MM.1S (cell line): ENCODE measurements at regions not wholly inside any gene's neighbourhood (a gene's known extent, or its start where the extent isn't known, plus 50 kb on each side); places are given as distances from the start of the nearest gene placed in this dataset.

Experiments
- DNase-seq: peaks from one replicate; pipeline ENCODE4 v3.0.0-alpha.2; 2015
- H2AFZ ChIP-seq: fragments of 300-600 bp; sonication (generic); 2 replicates; pipeline ENCODE4 v1.6.0; 2016; ENCODE audit warnings: antibody characterized with exemption, low read length
- H3F3A ChIP-seq: fragments of 300-600 bp; sonication (generic); 2 replicates; pipeline ENCODE4 v1.6.1; 2016; ENCODE audit warnings: mild to moderate bottlenecking, antibody characterized with exemption, low read length, moderate library complexity, mixed read lengths; ENCODE audit not compliant: insufficient read depth
- H3K27ac ChIP-seq: fragments of 300-600 bp; sonication (generic); 2 replicates; pipeline ENCODE4 v1.5.1; 2016; ENCODE audit warnings: mild to moderate bottlenecking, low read length
- H3K27me3 ChIP-seq: fragments of 300-600 bp; sonication (generic); replicated peaks from 2 replicates; pipeline ENCODE4 v1.6.0; 2016; ENCODE audit warnings: low read length; ENCODE audit not compliant: insufficient read depth
- H3K36me3 ChIP-seq: fragments of 300-600 bp; sonication (generic); replicated peaks from 2 replicates; pipeline ENCODE4 v1.6.1; 2016; ENCODE audit warnings: mild to moderate bottlenecking, low read length, mixed read lengths; ENCODE audit not compliant: insufficient read depth
- H3K4me1 ChIP-seq: fragments of 300-600 bp; sonication (generic); 2 replicates; pipeline ENCODE4 v1.6.1; 2016; ENCODE audit warnings: low read length, mixed read lengths
- H3K4me2 ChIP-seq: fragments of 300-600 bp; sonication (generic); 2 replicates; pipeline ENCODE4 v1.6.0; 2016; ENCODE audit warnings: low read depth, low read length
- H3K4me3 ChIP-seq: fragments of 300-600 bp; sonication (generic); 2 replicates; pipeline ENCODE4 v1.5.1; 2016; ENCODE audit warnings: low read length, mixed read lengths
- H3K79me2 ChIP-seq: fragments of 300-600 bp; sonication (generic); 2 replicates; pipeline ENCODE4 v1.6.1; 2016; ENCODE audit warnings: mixed run types, low read length, mixed read lengths
- H3K9ac ChIP-seq: fragments of 300-600 bp; sonication (generic); 2 replicates; pipeline ENCODE4 v1.6.1; 2016; ENCODE audit warnings: low read length, mixed read lengths
- H3K9me2 ChIP-seq: fragments of 300-600 bp; sonication (generic); replicated peaks from 2 replicates; pipeline ENCODE4 v1.6.1; 2016; ENCODE audit warnings: mild to moderate bottlenecking, low read length, mixed read lengths; ENCODE audit not compliant: insufficient read depth
- H3K9me3 ChIP-seq: fragments of 300-600 bp; sonication (generic); replicated peaks from 2 replicates; pipeline ENCODE4 v1.6.1; 2016; ENCODE audit warnings: mild to moderate bottlenecking, low read length, mixed read lengths; ENCODE audit not compliant: insufficient read depth
- H4K20me1 ChIP-seq: fragments of 300-600 bp; sonication (generic); 2 replicates; pipeline ENCODE4 v1.6.1; 2016; ENCODE audit warnings: mild to moderate bottlenecking, low read length, moderate library complexity, mixed read lengths; ENCODE audit not compliant: insufficient read depth
- EZH2 ChIP-seq: fragments of 300-600 bp; sonication (generic); optimal IDR thresholded peaks from 2 replicates; pipeline ENCODE3; 2017; ENCODE audit warnings: low read depth, mild to moderate bottlenecking, antibody characterized with exemption, low read length, mixed read lengths
- EZH2phosphoT487 ChIP-seq: fragments of 300-600 bp; sonication (generic); IDR thresholded peaks from 2 replicates; pipeline ENCODE4 v1.6.1; 2018; ENCODE audit warnings: antibody characterized with exemption, low read length
- TF ChIP-seq, protein P1 (sequence below): fragments of 300-600 bp; sonication (generic); IDR thresholded peaks from 2 replicates; pipeline ENCODE4 v1.5.1; 2016; ENCODE audit warnings: antibody characterized with exemption, low read length, mixed read lengths

DNA sequence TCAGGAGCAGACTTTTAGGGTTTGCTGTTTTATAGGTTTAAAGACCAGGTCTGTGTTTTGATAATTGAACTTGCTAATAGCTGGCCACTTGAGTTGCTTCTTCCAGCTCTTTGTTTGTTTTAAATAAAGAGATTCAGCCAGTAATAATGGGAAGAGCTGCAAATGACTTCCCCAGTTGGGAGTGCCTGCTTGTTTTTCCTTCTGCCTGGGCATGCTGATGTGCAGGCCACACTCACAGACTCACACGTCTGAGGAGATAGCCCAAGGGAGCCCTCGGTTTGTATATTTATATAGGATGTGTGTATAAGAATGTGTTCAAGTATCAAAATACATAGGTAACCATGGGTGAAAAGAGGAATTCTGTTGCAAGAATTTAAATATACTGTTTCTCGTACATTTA is 78.2 kb upstream of the BOC start:
- Histone ChIP-seq H4K20me1 (no peaks in the 10 kb centered on the region), H3K79me2 (no peaks in the 10 kb centered on the region), H3K36me3 (no peaks in the 10 kb centered on the region), H3F3A (no peaks in the 10 kb centered on the region), H2AFZ (no peak overlapping the region), H3K9me3 (no peaks in the 10 kb centered on the region), H3K27me3 (no peaks in the 10 kb centered on the region), H3K9ac (no peak overlapping the region), H3K4me1 (no peaks in the 10 kb centered on the region), H3K4me2 (no peak overlapping the region), H3K9me2 (no peaks in the 10 kb centered on the region), H3K27ac (no peak overlapping the region), H3K4me3 (no peak overlapping the region)
- DNase-seq = no peak
- TF ChIP-seq EZH2 (no peak), EZH2phosphoT487 (no peak)
- TF ChIP-seq, protein P1, sequence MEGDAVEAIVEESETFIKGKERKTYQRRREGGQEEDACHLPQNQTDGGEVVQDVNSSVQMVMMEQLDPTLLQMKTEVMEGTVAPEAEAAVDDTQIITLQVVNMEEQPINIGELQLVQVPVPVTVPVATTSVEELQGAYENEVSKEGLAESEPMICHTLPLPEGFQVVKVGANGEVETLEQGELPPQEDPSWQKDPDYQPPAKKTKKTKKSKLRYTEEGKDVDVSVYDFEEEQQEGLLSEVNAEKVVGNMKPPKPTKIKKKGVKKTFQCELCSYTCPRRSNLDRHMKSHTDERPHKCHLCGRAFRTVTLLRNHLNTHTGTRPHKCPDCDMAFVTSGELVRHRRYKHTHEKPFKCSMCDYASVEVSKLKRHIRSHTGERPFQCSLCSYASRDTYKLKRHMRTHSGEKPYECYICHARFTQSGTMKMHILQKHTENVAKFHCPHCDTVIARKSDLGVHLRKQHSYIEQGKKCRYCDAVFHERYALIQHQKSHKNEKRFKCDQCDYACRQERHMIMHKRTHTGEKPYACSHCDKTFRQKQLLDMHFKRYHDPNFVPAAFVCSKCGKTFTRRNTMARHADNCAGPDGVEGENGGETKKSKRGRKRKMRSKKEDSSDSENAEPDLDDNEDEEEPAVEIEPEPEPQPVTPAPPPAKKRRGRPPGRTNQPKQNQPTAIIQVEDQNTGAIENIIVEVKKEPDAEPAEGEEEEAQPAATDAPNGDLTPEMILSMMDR = no peak

DNA sequence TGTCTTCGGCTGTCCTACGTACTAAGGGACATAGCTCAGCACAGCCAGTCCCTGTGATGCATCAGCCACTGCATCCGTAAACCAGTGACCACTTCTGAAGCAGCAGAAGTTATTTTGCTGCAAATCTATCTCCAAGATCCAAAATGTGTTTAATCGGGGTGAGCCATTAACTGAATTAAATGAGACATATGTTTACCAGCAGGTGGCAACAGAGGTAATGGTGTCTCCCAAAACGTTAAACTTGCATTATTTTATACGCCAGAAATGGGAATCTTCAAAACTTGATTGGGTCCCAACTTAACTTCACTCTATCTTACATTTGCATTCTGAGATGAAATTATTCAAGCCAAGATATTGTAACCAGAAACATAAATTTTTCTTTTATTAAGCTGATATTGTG is 75.3 kb upstream of the BOC start:
- TF ChIP-seq, protein P1 = peak; percentile 53
- TF ChIP-seq EZH2phosphoT487 = no peak
- Histone ChIP-seq H3K79me2 (no peaks in the 10 kb centered on the region), H3K27me3 (no peaks in the 10 kb centered on the region), H3K4me1 (no peaks in the 10 kb centered on the region), H3K9ac (no peak overlapping the region), H4K20me1 (no peaks in the 10 kb centered on the region), H3F3A (no peaks in the 10 kb centered on the region), H3K36me3 (no peaks in the 10 kb centered on the region), H3K27ac (no peak overlapping the region), H3K9me3 (no peaks in the 10 kb centered on the region), H2AFZ (no peak overlapping the region), H3K4me2 (no peak overlapping the region), H3K9me2 (no peaks in the 10 kb centered on the region), H3K4me3 (no peak overlapping the region)
- peak; percentile 33 for DNase-seq

DNA sequence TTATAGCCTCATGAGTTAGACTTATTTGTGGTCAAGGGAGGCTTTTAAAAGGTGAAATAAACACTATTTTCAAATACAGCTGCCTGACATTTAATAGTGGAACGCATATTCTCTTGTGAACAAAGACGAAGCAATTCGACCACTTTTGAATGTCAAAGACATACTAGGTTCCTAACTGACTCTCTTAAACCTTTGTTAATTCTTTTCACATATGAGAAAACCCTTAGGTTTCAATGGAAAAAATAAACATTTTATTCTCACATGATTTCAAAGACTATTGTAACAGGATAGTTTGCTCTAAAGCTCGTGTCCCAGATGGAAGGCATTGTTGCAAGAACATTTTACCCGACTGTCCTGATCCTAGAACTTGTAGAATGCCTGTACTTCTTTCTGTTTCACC is 74.8 kb upstream of the BOC start:
- Histone ChIP-seq H3K4me2 (no peak overlapping the region), H3K9me2 (no peaks in the 10 kb centered on the region), H2AFZ (no peak overlapping the region), H3K79me2 (no peaks in the 10 kb centered on the region), H3K9ac (no peak overlapping the region), H3K27me3 (no peaks in the 10 kb centered on the region), H3K36me3 (no peaks in the 10 kb centered on the region), H3K9me3 (no peaks in the 10 kb centered on the region), H3K4me1 (no peaks in the 10 kb centered on the region), H3K4me3 (no peak overlapping the region), H4K20me1 (no peaks in the 10 kb centered on the region), H3K27ac (no peak overlapping the region), H3F3A (no peaks in the 10 kb centered on the region)
- TF ChIP-seq, protein P1 = no peak
- TF ChIP-seq EZH2 (no peak), EZH2phosphoT487 (no peak)
- DNase-seq = no peak
